ENCODE measurements at regions not wholly inside any gene's neighbourhood (a gene's known extent, or its start where the extent isn't known, plus 50 kb on each side); places are given as distances from the start of the nearest gene placed in this dataset.

DNA sequence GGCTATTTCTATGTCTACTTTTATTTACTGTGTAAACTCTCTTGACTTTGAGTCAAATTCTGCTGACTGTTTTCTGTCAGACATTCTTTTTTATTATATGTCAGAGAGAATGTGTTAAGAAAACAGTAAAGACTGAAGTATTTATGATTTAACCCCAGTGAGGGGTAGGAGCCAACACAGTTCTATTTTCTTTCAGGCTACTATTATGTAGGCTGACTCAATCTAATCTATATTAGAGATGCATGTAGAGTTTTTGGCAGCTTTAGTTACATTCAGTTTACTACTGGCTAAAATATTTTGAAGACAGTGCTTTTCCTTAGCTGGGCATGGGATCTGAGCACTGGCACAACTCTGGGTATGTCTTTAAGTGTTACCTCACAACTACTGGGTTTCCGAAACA is 1108.0 kb downstream of the CDH11 start:
- Histone ChIP-seq H3K27me3 (replicated peaks in 1 of 2; ENCODE audit: control insufficient read depth in 2 of 2, insufficient read depth in 2 of 2, low read length in 1 of 2) (no peaks in the 10 kb centered on the region), H3K4me1 (ENCODE audit: control insufficient read depth, insufficient read depth, low read length) (no peaks in the 10 kb centered on the region), H3K27ac (ENCODE audit: control insufficient read depth, insufficient read depth) (no peak overlapping the region), H2AFZ (ENCODE audit: control insufficient read depth, low read depth, low read length) (no peak overlapping the region), H3K9ac (ENCODE audit: control insufficient read depth, insufficient read depth, low read length) (no peak overlapping the region), H3K79me2 (ENCODE audit: control insufficient read depth, insufficient read depth, low read length) (no peaks in the 10 kb centered on the region), H3K4me3 (no peak overlapping the region), H3K36me3 (ENCODE audit: control insufficient read depth in 2 of 2, insufficient read depth in 2 of 2, low read length in 1 of 2) (no peaks in the 10 kb centered on the region), H4K20me1 (ENCODE audit: control insufficient read depth, insufficient read depth) (no peaks in the 10 kb centered on the region), H3K9me3 (replicated peaks; ENCODE audit: control insufficient read depth, insufficient read depth, low read length) (no peaks in the 10 kb centered on the region; the same call in 2 of the 3 replicates), H3K4me2 (ENCODE audit: control insufficient read depth, insufficient read depth) (no peak overlapping the region)
- intact Hi-C loops (cut with micrococcal nuclease; ENCODE audit: unreplicated experiment) (no loop called here), in situ Hi-C loops (cut with MboI) (no loop called here)
- RAD21 ChIA-PET (ENCODE audit: unreplicated experiment) = no interaction called here
- WGBS (ENCODE audit: insufficient coverage, insufficient replicate concordance, low lambda C conversion rate, missing lambda C conversion rate) = 100% methylated on average over 1 of the region's 1 CpG
- BruUV-seq (replicated peaks) = no TSS peak
- FAIRE-seq = no peak
- SMC1A ChIA-PET (ENCODE audit: uncharacterized antibody, unreplicated experiment) = no interaction called here
- POLR2A ChIA-PET = no interaction called here
- TF ChIP-seq NFYB (IDR thresholded peaks at IDR 0.05; ENCODE audit: insufficient read depth, low read depth, low read length) = no peak
- TF ChIP-seq SIN3A (IDR thresholded peaks at IDR 0.05; ENCODE audit: low read depth, low read length) = no peak
- TF ChIP-seq MTA3 (IDR thresholded peaks at IDR 0.05; ENCODE audit: borderline replicate concordance, low read length) = no peak
- TF ChIP-seq STAT3 (IDR thresholded peaks at IDR 0.05; ENCODE audit: low read depth, low read length) = no peak
- TF ChIP-seq, protein P1, sequence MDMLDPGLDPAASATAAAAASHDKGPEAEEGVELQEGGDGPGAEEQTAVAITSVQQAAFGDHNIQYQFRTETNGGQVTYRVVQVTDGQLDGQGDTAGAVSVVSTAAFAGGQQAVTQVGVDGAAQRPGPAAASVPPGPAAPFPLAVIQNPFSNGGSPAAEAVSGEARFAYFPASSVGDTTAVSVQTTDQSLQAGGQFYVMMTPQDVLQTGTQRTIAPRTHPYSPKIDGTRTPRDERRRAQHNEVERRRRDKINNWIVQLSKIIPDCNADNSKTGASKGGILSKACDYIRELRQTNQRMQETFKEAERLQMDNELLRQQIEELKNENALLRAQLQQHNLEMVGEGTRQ (IDR thresholded peaks at IDR 0.05; ENCODE audit: borderline replicate concordance, low read depth, low read length) = no peak
- TF ChIP-seq, protein P2, sequence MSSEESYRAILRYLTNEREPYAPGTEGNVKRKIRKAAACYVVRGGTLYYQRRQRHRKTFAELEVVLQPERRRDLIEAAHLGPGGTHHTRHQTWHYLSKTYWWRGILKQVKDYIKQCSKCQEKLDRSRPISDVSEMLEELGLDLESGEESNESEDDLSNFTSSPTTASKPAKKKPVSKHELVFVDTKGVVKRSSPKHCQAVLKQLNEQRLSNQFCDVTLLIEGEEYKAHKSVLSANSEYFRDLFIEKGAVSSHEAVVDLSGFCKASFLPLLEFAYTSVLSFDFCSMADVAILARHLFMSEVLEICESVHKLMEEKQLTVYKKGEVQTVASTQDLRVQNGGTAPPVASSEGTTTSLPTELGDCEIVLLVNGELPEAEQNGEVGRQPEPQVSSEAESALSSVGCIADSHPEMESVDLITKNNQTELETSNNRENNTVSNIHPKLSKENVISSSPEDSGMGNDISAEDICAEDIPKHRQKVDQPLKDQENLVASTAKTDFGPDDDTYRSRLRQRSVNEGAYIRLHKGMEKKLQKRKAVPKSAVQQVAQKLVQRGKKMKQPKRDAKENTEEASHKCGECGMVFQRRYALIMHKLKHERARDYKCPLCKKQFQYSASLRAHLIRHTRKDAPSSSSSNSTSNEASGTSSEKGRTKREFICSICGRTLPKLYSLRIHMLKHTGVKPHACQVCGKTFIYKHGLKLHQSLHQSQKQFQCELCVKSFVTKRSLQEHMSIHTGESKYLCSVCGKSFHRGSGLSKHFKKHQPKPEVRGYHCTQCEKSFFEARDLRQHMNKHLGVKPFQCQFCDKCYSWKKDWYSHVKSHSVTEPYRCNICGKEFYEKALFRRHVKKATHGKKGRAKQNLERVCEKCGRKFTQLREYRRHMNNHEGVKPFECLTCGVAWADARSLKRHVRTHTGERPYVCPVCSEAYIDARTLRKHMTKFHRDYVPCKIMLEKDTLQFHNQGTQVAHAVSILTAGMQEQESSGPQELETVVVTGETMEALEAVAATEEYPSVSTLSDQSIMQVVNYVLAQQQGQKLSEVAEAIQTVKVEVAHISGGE (CRISPR knock-in tag; IDR thresholded peaks at IDR 0.05) = no peak
- TF ChIP-seq, protein P3, sequence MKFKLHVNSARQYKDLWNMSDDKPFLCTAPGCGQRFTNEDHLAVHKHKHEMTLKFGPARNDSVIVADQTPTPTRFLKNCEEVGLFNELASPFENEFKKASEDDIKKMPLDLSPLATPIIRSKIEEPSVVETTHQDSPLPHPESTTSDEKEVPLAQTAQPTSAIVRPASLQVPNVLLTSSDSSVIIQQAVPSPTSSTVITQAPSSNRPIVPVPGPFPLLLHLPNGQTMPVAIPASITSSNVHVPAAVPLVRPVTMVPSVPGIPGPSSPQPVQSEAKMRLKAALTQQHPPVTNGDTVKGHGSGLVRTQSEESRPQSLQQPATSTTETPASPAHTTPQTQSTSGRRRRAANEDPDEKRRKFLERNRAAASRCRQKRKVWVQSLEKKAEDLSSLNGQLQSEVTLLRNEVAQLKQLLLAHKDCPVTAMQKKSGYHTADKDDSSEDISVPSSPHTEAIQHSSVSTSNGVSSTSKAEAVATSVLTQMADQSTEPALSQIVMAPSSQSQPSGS (IDR thresholded peaks at IDR 0.05; ENCODE audit: low read length) = no peak
- no peak for TF ChIP-seq SIX5 (IDR thresholded peaks at IDR 0.05; ENCODE audit: low read depth, low read length, severe bottlenecking)
- no peak for ATAC-seq
- DNase-seq (ENCODE audit: low read depth, low spot score) = no peak
- CTCF ChIA-PET = no interaction called here
